ENCODE measurements at regions not wholly inside any gene's neighbourhood (a gene's known extent, or its start where the extent isn't known, plus 50 kb on each side); places are given as distances from the start of the nearest gene placed in this dataset.

DNA sequence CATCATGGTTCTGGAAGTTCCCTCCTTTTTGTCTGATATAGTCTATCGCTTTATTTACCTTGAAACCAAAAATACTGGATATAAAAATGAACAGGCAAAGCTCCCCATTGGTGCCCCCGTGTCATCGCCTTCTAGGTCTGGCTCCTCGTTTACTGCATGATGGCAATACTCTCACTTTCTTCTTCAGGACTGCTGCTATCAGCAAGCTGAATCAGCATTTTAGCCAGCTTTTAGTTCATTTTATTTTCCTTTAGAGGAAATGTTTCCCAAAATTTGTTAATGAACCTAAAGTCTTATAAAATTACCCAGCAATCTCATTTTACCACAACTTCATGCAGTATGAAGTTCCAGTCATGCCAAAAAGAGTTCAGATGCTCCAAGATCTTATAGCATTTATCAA, 80.5 kb downstream of the ZIC3 start:
- Mint-ChIP-seq H3K27me3 (ENCODE audit: insufficient read depth) (no peaks in the 10 kb centered on the region; the same call in 1 of the 2 replicates), H3K4me3 (no peak overlapping the region), H3K4me1 (ENCODE audit: low read depth) (no peaks in the 10 kb centered on the region), H3K27ac (no peak overlapping the region), H3K9me3 (peaks cover 4% of the 10 kb centered on the region), H3K36me3 (ENCODE audit: low read depth) (no peaks in the 10 kb centered on the region)
- TF ChIP-seq, protein P1, sequence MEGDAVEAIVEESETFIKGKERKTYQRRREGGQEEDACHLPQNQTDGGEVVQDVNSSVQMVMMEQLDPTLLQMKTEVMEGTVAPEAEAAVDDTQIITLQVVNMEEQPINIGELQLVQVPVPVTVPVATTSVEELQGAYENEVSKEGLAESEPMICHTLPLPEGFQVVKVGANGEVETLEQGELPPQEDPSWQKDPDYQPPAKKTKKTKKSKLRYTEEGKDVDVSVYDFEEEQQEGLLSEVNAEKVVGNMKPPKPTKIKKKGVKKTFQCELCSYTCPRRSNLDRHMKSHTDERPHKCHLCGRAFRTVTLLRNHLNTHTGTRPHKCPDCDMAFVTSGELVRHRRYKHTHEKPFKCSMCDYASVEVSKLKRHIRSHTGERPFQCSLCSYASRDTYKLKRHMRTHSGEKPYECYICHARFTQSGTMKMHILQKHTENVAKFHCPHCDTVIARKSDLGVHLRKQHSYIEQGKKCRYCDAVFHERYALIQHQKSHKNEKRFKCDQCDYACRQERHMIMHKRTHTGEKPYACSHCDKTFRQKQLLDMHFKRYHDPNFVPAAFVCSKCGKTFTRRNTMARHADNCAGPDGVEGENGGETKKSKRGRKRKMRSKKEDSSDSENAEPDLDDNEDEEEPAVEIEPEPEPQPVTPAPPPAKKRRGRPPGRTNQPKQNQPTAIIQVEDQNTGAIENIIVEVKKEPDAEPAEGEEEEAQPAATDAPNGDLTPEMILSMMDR (IDR thresholded peaks at IDR 0.05) = no peak
- DNase-seq = no peak

DNA sequence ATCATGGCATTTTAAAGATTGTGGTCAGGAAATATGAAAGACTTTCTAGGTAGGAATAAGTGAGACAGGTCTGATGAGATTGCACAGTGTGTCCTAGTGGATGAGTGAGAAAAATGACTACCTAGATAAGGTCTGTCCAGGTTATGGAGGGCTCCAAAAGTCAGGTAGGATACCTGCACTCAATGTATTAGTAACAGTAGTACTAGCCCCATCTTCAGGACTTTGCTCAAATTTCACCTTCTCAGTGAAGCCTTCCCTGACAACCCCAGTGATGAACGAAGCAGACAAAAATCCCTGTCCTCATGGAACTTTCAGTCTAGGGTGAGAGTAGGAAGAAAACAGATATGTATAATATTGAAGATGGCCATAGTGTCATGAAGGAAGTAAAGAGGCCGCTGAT, 85.7 kb downstream of the ZIC3 start:
- TF ChIP-seq, protein P1 (IDR thresholded peaks at IDR 0.05) = no peak
- no peak for DNase-seq
- H3K9me3 Mint-ChIP-seq = peaks cover 10% of the 10 kb centered on the region
- no peaks in the 10 kb centered on the region for H3K4me1 Mint-ChIP-seq (ENCODE audit: low read depth)
- no peaks in the 10 kb centered on the region for H3K27me3 Mint-ChIP-seq (ENCODE audit: insufficient read depth)
- no peaks in the 10 kb centered on the region for H3K36me3 Mint-ChIP-seq (ENCODE audit: low read depth)
- no peak overlapping the region for H3K4me3 Mint-ChIP-seq
- no peak overlapping the region for H3K27ac Mint-ChIP-seq

DNA sequence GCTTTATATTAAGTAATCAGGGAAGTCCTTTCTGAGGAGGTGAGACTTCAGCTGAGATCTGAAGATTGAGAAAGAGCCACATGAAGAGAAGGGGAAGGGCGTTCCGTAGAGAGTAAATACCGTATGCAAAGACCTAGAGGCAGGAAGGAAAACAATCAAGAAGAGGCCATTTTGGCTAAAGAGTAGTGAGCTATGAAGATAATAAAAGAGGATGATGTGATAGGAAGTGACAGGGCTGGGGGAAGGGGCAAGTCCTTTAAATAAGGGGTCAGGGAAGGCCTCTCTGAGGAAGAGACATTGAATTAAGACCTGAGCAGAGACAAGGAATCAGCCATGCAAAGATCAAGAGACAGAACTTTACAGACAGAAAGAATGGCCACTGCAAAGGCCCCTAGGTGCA, 86.2 kb downstream of the ZIC3 start:
- DNase-seq = no peak
- Mint-ChIP-seq H3K4me1 (ENCODE audit: low read depth) (no peaks in the 10 kb centered on the region), H3K4me3 (no peak overlapping the region), H3K27me3 (ENCODE audit: insufficient read depth) (no peaks in the 10 kb centered on the region), H3K9me3 (peaks cover 10% of the 10 kb centered on the region), H3K36me3 (ENCODE audit: low read depth) (no peaks in the 10 kb centered on the region), H3K27ac (no peak overlapping the region)
- TF ChIP-seq, protein P1 (IDR thresholded peaks at IDR 0.05) = no peak

GRCh38 chrX:137654481-137654880, 88.6 kb downstream of the ZIC3 start:
- no peaks in the 10 kb centered on the region for H3K4me1 Mint-ChIP-seq (ENCODE audit: low read depth)
- DNase-seq = no peak
- TF ChIP-seq, protein P1 (IDR thresholded peaks at IDR 0.05) = no peak
- no peak overlapping the region for H3K27ac Mint-ChIP-seq
- H3K4me3 Mint-ChIP-seq = no peak overlapping the region
- H3K36me3 Mint-ChIP-seq (ENCODE audit: low read depth) = no peaks in the 10 kb centered on the region
- H3K27me3 Mint-ChIP-seq (ENCODE audit: insufficient read depth) = no peaks in the 10 kb centered on the region
- peaks cover 5% of the 10 kb centered on the region; the same call in 1 of the 2 replicates for H3K9me3 Mint-ChIP-seq

DNA sequence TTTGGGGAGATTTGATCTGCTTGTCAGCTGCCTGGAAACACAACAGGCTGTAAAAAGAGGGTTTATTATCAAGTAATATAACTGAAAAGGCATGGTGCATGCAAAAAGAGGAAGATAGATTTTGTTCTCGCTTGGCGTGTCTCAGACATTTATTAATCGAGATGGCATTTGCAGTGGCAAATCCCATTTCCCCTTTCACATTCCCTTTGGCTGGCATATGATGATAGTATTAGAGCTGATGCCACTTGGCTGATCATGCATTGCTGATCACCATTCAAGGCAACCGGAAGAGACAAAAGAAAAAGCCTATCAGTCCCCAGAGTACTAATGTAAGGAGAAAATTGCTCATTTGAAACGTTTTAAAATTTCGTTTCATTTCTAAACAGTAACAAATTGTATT, 101.8 kb downstream of the ZIC3 start:
- no peaks in the 10 kb centered on the region for H3K27me3 Mint-ChIP-seq (ENCODE audit: insufficient read depth)
- H3K27ac Mint-ChIP-seq = no peak overlapping the region
- DNase-seq = no peak
- TF ChIP-seq, protein P1 (IDR thresholded peaks at IDR 0.05) = no peak
- H3K36me3 Mint-ChIP-seq (ENCODE audit: low read depth) = no peaks in the 10 kb centered on the region
- H3K9me3 Mint-ChIP-seq = peaks cover 15% of the 10 kb centered on the region
- H3K4me3 Mint-ChIP-seq = no peak overlapping the region
- no peaks in the 10 kb centered on the region for H3K4me1 Mint-ChIP-seq (ENCODE audit: low read depth)

GRCh38 chrX:137684591-137684990, 118.7 kb downstream of the ZIC3 start:
- H3K27me3 Mint-ChIP-seq (ENCODE audit: insufficient read depth) = no peaks in the 10 kb centered on the region
- no peaks in the 10 kb centered on the region for H3K4me1 Mint-ChIP-seq (ENCODE audit: low read depth)
- H3K36me3 Mint-ChIP-seq (ENCODE audit: low read depth) = no peaks in the 10 kb centered on the region
- no peaks in the 10 kb centered on the region; the same call in 1 of the 2 replicates for H3K9me3 Mint-ChIP-seq
- TF ChIP-seq, protein P1 (IDR thresholded peaks at IDR 0.05) = no peak
- no peak overlapping the region for H3K4me3 Mint-ChIP-seq
- no peak for DNase-seq
- no peak overlapping the region for H3K27ac Mint-ChIP-seq

Measured in HFFc6 (cell line).